ENCODE measurements at regions not wholly inside any gene's neighbourhood (a gene's known extent, or its start where the extent isn't known, plus 50 kb on each side); places are given as distances from the start of the nearest gene placed in this dataset.

DNA sequence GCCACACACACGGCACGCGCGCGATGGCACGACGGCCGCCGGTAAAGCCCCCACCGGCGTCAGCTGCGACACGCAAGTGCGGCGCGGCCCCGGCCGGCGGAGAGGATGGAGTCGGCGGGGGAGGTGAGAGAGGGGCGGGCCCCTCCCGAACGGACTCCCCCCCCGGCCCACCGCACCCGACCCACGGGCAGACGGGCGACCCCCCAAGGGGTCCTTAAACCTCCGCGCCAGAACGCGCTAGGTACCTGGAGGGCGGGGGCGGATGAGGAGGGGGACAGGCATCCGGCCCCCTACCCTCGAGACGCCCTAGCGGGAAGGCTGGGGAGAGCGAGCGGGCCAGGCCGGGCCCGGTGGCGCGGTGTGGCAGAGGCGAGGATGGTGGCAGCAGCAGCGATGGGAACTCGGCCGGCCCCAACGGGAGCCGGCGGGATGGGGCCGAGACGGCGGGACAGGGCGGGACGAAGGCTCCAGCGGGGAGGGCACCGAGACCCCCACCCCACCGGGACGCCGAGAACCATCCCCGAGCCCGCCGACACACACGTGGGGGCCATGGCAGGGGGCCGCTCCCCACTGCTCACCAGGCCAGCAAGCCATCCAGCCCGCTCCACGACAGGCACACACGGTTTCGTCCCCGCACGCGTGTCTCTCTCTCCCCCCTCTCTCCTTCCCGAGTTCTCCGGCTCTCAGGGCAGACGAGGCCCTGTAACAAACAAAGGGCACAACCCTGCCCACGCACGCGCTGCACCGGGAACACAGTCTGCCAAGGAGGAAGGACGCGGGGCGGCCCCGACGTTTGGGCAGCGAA lies 1515.4 kb upstream of the DEFB115 start:
- intact Hi-C loops (cut with micrococcal nuclease) (no loop called here), dilution Hi-C loops (cut with MboI; ENCODE audit: extremely low pct_ligation_motif_present, low sequenced_read_pairs) (no loop called here)
- Histone ChIP-seq H2AFZ (ENCODE audit: low read depth, low read length) (no peak overlapping the region), H3K9ac (replicated peaks; ENCODE audit: extremely low read depth, insufficient read depth, low read length) (no peak overlapping the region), H3K27ac (ENCODE audit: insufficient read depth, low read depth, low read length) (no peak overlapping the region), H3K36me3 (ENCODE audit: control insufficient read depth in 2 of 2, extremely low read depth in 1 of 2, insufficient read depth in 2 of 2, low read length in 2 of 2) (no peaks in the 10 kb centered on the region), H4K20me1 (replicated peaks; ENCODE audit: control insufficient read depth, extremely low read depth, insufficient read depth, low read length) (no peaks in the 10 kb centered on the region), H3K9me3 (replicated peaks; ENCODE audit: control insufficient read depth, insufficient read depth, low read length) (no peaks in the 10 kb centered on the region), H3K79me2 (ENCODE audit: control insufficient read depth, insufficient read depth, low read length) (no peaks in the 10 kb centered on the region), H3K27me3 (ENCODE audit: control insufficient read depth in 2 of 2, insufficient read depth in 2 of 2, low read length in 2 of 2) (no peaks in the 10 kb centered on the region), H3K4me2 (ENCODE audit: insufficient read depth, low read length) (no peak overlapping the region), H3K4me3 (replicated peaks in 1 of 3; ENCODE audit: insufficient read depth in 1 of 3, low read depth in 1 of 3, low read length in 3 of 3) (no peak overlapping the region), H3K4me1 (ENCODE audit: control insufficient read depth, extremely low read depth, insufficient read depth, low read length) (no peaks in the 10 kb centered on the region), H3K9me1 (replicated peaks; ENCODE audit: control insufficient read depth, extremely low read depth, insufficient read depth, low read length) (no peaks in the 10 kb centered on the region)
- ChIA-PET CTCF (no interaction called here), POLR2A (no interaction called here)
- TF ChIP-seq MYC (IDR thresholded peaks at IDR 0.05; ENCODE audit: low read depth, low read length) (no peak), POLR2AphosphoS5 (IDR thresholded peaks at IDR 0.05; ENCODE audit: insufficient read depth, low read depth, low read length) (no peak)
- FAIRE-seq = no peak
- BruUV-seq (replicated peaks) = no TSS peak
- DNase-seq (ENCODE audit: low read depth, low spot score) = no peak

DNA sequence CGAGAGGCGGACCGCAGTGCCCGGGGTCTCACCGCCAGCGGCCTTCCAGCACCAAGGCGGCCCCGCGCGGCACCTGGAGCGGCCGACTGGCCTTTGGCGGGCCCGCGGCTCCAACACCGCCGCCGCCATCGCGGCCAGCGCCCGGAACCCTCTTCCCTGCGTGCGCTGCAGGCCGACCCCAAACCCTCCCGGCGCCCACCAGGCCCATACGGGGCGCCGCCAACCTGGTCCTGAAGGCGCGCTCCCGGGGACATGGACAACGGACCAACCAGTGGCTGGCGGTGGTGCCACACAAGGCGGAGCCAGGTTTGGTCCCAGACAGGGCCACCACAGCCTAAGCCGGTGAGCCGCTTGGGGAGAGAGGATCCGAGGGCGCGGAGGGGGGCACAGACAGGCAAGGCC lies 1514.8 kb upstream of the DEFB115 start:
- H3K36me3 ChIP-seq (ENCODE audit: control insufficient read depth in 2 of 2, extremely low read depth in 1 of 2, insufficient read depth in 2 of 2, low read length in 2 of 2) = no peaks in the 10 kb centered on the region
- FAIRE-seq (no peak), DNase-seq (ENCODE audit: low read depth, low spot score) (no peak)
- no peaks in the 10 kb centered on the region for H3K4me1 ChIP-seq (ENCODE audit: control insufficient read depth, extremely low read depth, insufficient read depth, low read length)
- dilution Hi-C loops (cut with MboI; ENCODE audit: extremely low pct_ligation_motif_present, low sequenced_read_pairs) (no loop called here), intact Hi-C loops (cut with micrococcal nuclease) (no loop called here)
- H4K20me1 ChIP-seq (replicated peaks; ENCODE audit: control insufficient read depth, extremely low read depth, insufficient read depth, low read length) = no peaks in the 10 kb centered on the region
- H3K9me3 ChIP-seq (replicated peaks; ENCODE audit: control insufficient read depth, insufficient read depth, low read length) = no peaks in the 10 kb centered on the region
- H3K27me3 ChIP-seq (ENCODE audit: control insufficient read depth in 2 of 2, insufficient read depth in 2 of 2, low read length in 2 of 2) = no peaks in the 10 kb centered on the region
- H3K9ac ChIP-seq (replicated peaks; ENCODE audit: extremely low read depth, insufficient read depth, low read length) = no peak overlapping the region
- no peak overlapping the region for H3K4me2 ChIP-seq (ENCODE audit: insufficient read depth, low read length)
- H3K27ac ChIP-seq (ENCODE audit: insufficient read depth, low read depth, low read length) = no peak overlapping the region
- TF ChIP-seq FOS (IDR thresholded peaks at IDR 0.05; ENCODE audit: borderline replicate concordance, insufficient read depth, low read length) = no peak
- TF ChIP-seq, protein P1, sequence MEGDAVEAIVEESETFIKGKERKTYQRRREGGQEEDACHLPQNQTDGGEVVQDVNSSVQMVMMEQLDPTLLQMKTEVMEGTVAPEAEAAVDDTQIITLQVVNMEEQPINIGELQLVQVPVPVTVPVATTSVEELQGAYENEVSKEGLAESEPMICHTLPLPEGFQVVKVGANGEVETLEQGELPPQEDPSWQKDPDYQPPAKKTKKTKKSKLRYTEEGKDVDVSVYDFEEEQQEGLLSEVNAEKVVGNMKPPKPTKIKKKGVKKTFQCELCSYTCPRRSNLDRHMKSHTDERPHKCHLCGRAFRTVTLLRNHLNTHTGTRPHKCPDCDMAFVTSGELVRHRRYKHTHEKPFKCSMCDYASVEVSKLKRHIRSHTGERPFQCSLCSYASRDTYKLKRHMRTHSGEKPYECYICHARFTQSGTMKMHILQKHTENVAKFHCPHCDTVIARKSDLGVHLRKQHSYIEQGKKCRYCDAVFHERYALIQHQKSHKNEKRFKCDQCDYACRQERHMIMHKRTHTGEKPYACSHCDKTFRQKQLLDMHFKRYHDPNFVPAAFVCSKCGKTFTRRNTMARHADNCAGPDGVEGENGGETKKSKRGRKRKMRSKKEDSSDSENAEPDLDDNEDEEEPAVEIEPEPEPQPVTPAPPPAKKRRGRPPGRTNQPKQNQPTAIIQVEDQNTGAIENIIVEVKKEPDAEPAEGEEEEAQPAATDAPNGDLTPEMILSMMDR (IDR thresholded peaks at IDR 0.05; ENCODE audit: extremely low read depth in 1 of 2, insufficient read depth in 1 of 2, low read depth in 1 of 2, low read length in 2 of 2) = no peak
- TF ChIP-seq JUN (IDR thresholded peaks at IDR 0.05; ENCODE audit: borderline replicate concordance, insufficient read depth, insufficient read length, low read depth) = no peak
- no peak for TF ChIP-seq EZH2 (IDR thresholded peaks at IDR 0.05; ENCODE audit: borderline replicate concordance, low read depth, low read length, severe bottlenecking)
- TF ChIP-seq POLR2A (IDR thresholded peaks at IDR 0.05; ENCODE audit: low read depth, low read length) = no peak
- TF ChIP-seq GATA2 (IDR thresholded peaks at IDR 0.05; ENCODE audit: insufficient read depth, insufficient read length, low read depth, low read length) = no peak
- TF ChIP-seq, protein P2, sequence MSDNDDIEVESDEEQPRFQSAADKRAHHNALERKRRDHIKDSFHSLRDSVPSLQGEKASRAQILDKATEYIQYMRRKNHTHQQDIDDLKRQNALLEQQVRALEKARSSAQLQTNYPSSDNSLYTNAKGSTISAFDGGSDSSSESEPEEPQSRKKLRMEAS (IDR thresholded peaks at IDR 0.05; ENCODE audit: insufficient read depth, insufficient read length) = no peak
- TF ChIP-seq POLR2AphosphoS5 (IDR thresholded peaks at IDR 0.05; ENCODE audit: insufficient read depth, low read depth, low read length) = no peak
- no peak for TF ChIP-seq MYC (IDR thresholded peaks at IDR 0.05; ENCODE audit: low read depth, low read length)
- H3K9me1 ChIP-seq (replicated peaks; ENCODE audit: control insufficient read depth, extremely low read depth, insufficient read depth, low read length) = no peaks in the 10 kb centered on the region
- no peaks in the 10 kb centered on the region for H3K79me2 ChIP-seq (ENCODE audit: control insufficient read depth, insufficient read depth, low read length)
- no peak overlapping the region for H2AFZ ChIP-seq (ENCODE audit: low read depth, low read length)
- BruUV-seq (replicated peaks) = no TSS peak
- ChIA-PET POLR2A (no interaction called here), CTCF (no interaction called here)
- H3K4me3 ChIP-seq (replicated peaks in 1 of 3; ENCODE audit: insufficient read depth in 1 of 3, low read depth in 1 of 3, low read length in 3 of 3) = no peak overlapping the region
